LNCaP clone FGC (cell line): ENCODE measurements at regions not wholly inside any gene's neighbourhood (a gene's known extent, or its start where the extent isn't known, plus 50 kb on each side); places are given as distances from the start of the nearest gene placed in this dataset.
"Not testable (repeated sequence)": the region's sequence is repeated elsewhere in the genome, so short reads cannot be mapped to it uniquely, and the experiment has no call there.

Experiments
- DNase-seq: peaks from one replicate; pipeline ENCODE4 v3.0.0-alpha.2; 2011; ENCODE audit warnings: low read depth
- H3K4me3 ChIP-seq: 2 replicates; pipeline ENCODE4 v1.5.1; 2011; ENCODE audit warnings: mild to moderate bottlenecking, low read depth, low read length, control low read depth
- TF ChIP-seq, protein P1 (sequence below): IDR thresholded peaks from 2 replicates; pipeline ENCODE4 v1.5.1; 2012; ENCODE audit warnings: mild to moderate bottlenecking; ENCODE audit not compliant: control insufficient read depth, insufficient read depth; ENCODE audit errors: extremely low read depth

DNA sequence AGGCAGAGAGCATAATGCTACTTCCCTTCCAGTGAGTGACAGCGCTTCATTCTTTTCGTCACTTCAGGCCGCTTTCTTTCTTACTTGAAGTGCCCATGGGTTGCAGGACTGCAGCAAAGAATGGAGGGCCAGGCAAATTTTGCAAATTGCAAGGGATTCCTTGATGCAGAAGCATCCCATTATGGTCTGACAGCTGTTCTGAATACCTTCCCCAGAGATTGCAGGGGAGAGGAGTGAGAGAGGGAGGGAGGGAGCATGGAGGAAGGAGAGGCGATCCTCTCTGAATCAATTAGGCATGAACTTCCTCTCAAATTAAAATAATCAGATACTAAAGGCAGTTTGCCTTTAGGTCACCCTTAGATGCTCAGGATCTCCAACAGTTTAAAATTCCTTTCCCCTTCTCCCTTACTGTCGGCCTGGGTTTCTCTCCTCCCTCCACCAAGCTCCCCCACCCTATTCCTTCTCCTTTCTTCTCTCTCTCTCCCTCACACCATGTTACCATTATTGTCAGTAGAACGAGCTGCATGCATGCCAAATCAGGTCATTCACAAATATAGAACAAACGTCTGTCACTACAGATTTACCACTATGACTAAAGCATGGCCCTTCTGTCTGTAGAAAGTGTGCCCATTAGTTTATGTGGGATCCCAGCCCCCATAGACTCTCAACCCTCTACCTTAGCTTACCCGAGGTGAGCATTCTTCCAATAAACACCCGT lies 289.2 kb downstream of the CD83 start:
- no peak overlapping the region for H3K4me3 ChIP-seq
- TF ChIP-seq, protein P1, sequence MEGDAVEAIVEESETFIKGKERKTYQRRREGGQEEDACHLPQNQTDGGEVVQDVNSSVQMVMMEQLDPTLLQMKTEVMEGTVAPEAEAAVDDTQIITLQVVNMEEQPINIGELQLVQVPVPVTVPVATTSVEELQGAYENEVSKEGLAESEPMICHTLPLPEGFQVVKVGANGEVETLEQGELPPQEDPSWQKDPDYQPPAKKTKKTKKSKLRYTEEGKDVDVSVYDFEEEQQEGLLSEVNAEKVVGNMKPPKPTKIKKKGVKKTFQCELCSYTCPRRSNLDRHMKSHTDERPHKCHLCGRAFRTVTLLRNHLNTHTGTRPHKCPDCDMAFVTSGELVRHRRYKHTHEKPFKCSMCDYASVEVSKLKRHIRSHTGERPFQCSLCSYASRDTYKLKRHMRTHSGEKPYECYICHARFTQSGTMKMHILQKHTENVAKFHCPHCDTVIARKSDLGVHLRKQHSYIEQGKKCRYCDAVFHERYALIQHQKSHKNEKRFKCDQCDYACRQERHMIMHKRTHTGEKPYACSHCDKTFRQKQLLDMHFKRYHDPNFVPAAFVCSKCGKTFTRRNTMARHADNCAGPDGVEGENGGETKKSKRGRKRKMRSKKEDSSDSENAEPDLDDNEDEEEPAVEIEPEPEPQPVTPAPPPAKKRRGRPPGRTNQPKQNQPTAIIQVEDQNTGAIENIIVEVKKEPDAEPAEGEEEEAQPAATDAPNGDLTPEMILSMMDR, result no peak
- no peak for DNase-seq

DNA sequence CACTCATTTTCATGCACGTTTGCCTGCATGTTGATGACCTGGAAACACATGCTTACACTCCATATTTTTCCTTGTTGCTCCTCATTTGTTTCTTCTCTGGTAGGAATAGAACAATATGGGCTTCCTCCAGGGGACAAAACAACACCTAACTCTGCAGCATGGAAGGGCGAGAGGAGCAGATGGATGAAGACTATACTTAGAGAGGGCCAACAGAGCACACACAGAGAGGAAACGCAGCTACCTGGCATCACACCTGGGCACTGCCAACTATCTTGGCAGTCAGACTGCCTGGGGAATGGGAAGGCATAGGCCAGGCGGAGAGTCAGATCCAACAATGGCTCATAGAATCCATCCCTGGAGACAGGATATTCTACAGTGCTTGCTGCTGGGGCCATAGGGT lies 290.9 kb downstream of the CD83 start:
- TF ChIP-seq, protein P1, result no peak
- no peak for DNase-seq
- no peak overlapping the region for H3K4me3 ChIP-seq

DNA sequence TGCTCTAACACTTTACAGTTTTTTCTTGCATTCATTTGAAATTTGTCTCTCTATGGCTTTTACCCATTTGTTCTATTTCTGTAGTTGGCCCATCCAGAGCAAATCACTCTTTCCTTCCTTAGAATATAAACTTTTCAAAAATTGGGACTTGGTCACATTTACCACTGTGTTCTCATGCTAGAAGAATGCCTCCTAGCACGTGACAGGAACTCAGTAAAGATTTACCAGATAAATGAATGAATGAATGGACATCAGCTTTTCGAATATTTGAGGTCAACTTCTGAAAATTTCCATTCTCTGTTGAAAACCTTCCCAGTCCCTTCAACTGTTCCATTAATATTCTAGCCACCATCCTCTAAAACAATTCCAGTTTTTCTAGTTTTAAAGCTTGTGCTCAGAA lies 294.5 kb downstream of the CD83 start:
- TF ChIP-seq, protein P1, result no peak
- no peak for DNase-seq

DNA sequence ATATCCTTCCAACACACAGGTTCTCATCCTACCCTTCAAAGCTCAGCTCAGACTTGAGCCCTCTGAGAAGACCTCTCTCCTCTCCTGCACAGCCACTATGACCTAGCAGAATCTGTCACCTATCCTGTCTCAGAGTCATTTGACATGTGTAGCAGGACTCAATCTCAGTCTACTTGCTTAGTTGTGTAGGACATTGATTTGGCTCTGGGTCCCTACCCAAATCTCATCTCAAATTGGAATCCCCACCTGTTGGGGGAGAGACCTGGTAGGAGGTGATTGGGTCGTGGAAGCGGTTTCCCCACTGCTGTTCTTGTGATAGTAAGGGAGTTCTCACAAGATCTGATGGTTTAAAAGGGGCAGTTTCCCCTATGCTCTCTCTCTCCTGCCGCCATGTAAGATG lies 297.9 kb downstream of the CD83 start:
- DNase-seq, result no peak
- no peak overlapping the region for H3K4me3 ChIP-seq
- TF ChIP-seq, protein P1, result no peak

More for the DNA sequence above, 294.5 kb downstream of the CD83 start:
- no peak overlapping the region for H3K4me3 ChIP-seq

DNA sequence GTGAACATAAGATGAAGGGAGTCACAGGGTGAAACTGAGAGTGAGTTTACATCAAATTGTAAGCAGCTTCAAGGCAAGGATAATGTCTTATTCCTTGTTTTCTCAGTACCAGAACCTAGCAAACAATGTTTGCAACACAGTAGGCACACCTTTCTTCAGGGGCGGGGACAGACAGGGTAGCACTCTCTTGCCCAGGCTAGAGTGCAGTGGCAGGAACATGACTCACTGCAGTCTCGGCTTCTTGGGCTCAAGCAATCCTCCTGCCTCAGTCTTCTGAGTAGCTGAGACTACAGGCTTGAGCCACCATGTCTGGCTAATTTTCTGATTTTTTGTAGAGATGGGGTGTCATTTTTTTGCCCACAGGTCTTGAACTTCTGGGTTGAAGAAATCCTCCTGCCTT lies 299.8 kb downstream of the CD83 start:
- TF ChIP-seq, protein P1, result no peak
- DNase-seq, result no peak

DNA sequence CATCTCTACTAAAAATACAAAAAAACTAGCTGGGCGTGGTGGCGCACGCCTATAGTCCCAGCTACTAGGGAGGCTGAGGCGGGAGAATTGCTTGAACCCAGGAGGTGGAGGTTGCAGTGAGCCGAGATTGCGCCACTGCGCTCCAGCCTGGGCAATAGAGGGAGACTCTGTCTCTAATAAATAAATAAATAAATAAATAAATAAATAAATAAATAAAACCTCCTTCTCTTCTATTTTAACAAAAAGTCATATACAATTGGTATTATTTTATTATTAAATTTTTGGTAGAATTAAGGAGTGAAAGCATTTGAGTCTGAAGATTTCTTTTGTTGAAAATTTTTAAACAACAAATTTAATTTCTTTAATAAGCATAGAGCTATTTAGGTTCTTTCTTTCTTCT lies 301.7 kb downstream of the CD83 start:
- not testable (repeated sequence) for H3K4me3 ChIP-seq, DNase-seq

More for the DNA sequence above, 299.8 kb downstream of the CD83 start:
- H3K4me3 ChIP-seq, result no peak overlapping the region

DNA sequence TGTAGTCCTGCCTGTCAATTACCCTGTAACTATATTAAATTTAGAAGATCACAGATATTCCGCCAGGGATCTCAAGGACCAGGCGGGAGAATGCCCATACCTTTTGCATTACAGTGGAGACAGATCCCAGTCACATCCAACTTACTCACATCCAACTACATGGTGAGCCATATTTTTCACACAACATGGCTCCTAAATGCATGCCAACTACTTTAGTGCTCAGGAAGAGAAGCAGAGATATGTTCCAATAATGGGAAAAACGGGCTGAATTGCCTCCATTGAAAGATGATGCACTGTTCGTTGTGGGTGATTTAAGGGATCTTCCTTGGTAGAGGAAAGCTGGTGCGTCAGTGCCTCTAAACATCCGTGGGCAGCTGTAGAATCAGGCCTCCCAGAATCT lies 304.5 kb downstream of the CD83 start:
- TF ChIP-seq, protein P1, result no peak
- H3K4me3 ChIP-seq, result no peak overlapping the region
- no peak for DNase-seq
